ENCODE measurements at regions not wholly inside any gene's neighbourhood (a gene's known extent, or its start where the extent isn't known, plus 50 kb on each side); places are given as distances from the start of the nearest gene placed in this dataset.

- TF ChIP-seq CTCF (IDR thresholded peaks at IDR 0.05) (no peak), POLR2AphosphoS5 (IDR thresholded peaks at IDR 0.05) (no peak), POLR2A (IDR thresholded peaks at IDR 0.05) (no peak), EP300 (IDR thresholded peaks at IDR 0.05; ENCODE audit: low read depth) (no peak)
Measured at GRCh38 chr20:52041966-52042365, 149.6 kb downstream of the ZFP64 start.

All from transverse colon (tissue), 4 donors.